Endothelial cell of umbilical vein (primary cell): ENCODE measurements at regions not wholly inside any gene's neighbourhood (a gene's known extent, or its start where the extent isn't known, plus 50 kb on each side); places are given as distances from the start of the nearest gene placed in this dataset.
A peak's percentile ranks its signal among the peaks of the same experiment; 100 is the strongest.

ENCODE experiments used
- BruUV-seq: library from RNA; stranded (reverse); fragments of 400-500 nt; replicated peaks from 2 replicates; lab custom pipeline; 2021; lab: Mats Ljungman, UMichigan
- CTCF ChIA-PET: fragments of 300-600, 350-600 bp; sonication (Branson Sonifier 250); formaldehyde crosslinking; loops from one replicate; lab custom pipeline; 2021; ENCODE audit warnings: antibody characterized with exemption, inconsistent platforms; lab: Charles Lee
- POLR2A ChIA-PET: fragments of 300-600, 350-600 bp; sonication (Branson Sonifier 250); formaldehyde crosslinking; loops from one replicate; lab custom pipeline; 2021; ENCODE audit warnings: antibody characterized with exemption, inconsistent platforms; lab: Charles Lee
- DNase-seq: peaks from one replicate; pipeline ENCODE4 v3.0.0-alpha.2; 2011; ENCODE audit warnings: low read depth, low spot score
- FAIRE-seq: peaks from 2 replicates; lab custom pipeline; 2011; peaks lifted over from hg19 to GRCh38; lab: Jason Lieb, UNC
- H2AFZ ChIP-seq: 2 replicates; pipeline ENCODE4 v1.6.0; 2012; ENCODE audit warnings: low read depth, low read length, control low read depth, inconsistent platforms
- H3K27ac ChIP-seq: 2 replicates; pipeline ENCODE4 v1.5.1; 2011; ENCODE audit warnings: low read depth, mild to moderate bottlenecking, control low read depth, low read length, moderate library complexity; ENCODE audit not compliant: insufficient read depth
- H3K27me3 ChIP-seq, 2 experiments: 2 replicates each; pipeline versions ENCODE4 v1.6.0 to v1.6.1; 2011; ENCODE audit warnings: low read length in 2 of 2, mixed read lengths in 1 of 2; ENCODE audit not compliant: control insufficient read depth in 2 of 2, insufficient read depth in 2 of 2
- H3K36me3 ChIP-seq, 2 experiments: 2 replicates in 1 of 2; 3 replicates in 1 of 2; pipeline ENCODE4 v1.5.1; 2011; ENCODE audit warnings: low read length in 2 of 2, mild to moderate bottlenecking in 1 of 2, moderate library complexity in 1 of 2; ENCODE audit not compliant: control insufficient read depth in 2 of 2, insufficient read depth in 2 of 2; ENCODE audit errors: extremely low read depth in 1 of 2
- H3K4me1 ChIP-seq: 3 replicates; pipeline ENCODE4 v1.5.1; 2011; ENCODE audit warnings: mild to moderate bottlenecking, low read length; ENCODE audit not compliant: control insufficient read depth, insufficient read depth; ENCODE audit errors: extremely low read depth
- H3K4me2 ChIP-seq: 2 replicates; pipeline ENCODE4 v1.6.1; 2011; ENCODE audit warnings: low read length, control low read depth, mixed read lengths; ENCODE audit not compliant: insufficient read depth
- H3K4me3 ChIP-seq, 3 experiments: fragments of 200-600 bp in 1 of 3; sonication (generic), shearing (Covaris generic) in 1 of 3; replicated peaks in 1 of 3; 2 replicates each; pipeline ENCODE4 v1.5.1; 2011 to 2016; ENCODE audit warnings: control low read depth in 3 of 3, low read length in 3 of 3, mild to moderate bottlenecking in 2 of 3, inconsistent platforms in 1 of 3, low read depth in 1 of 3, moderate library complexity in 1 of 3; ENCODE audit not compliant: insufficient read depth in 1 of 3
- H3K79me2 ChIP-seq: 2 replicates; pipeline ENCODE4 v1.6.0; 2012; ENCODE audit warnings: low read length, inconsistent platforms; ENCODE audit not compliant: control insufficient read depth, insufficient read depth
- H3K9ac ChIP-seq: replicated peaks from 2 replicates; pipeline ENCODE3; 2011; ENCODE audit warnings: low read length, control low read depth; ENCODE audit not compliant: insufficient read depth; ENCODE audit errors: extremely low read depth
- H3K9me1 ChIP-seq: replicated peaks from 3 replicates; pipeline ENCODE4 v1.6.0; 2011; ENCODE audit warnings: mild to moderate bottlenecking, low read length; ENCODE audit not compliant: control insufficient read depth, insufficient read depth; ENCODE audit errors: extremely low read depth
- H3K9me3 ChIP-seq: replicated peaks from 2 replicates; pipeline ENCODE4 v1.5.1; 2012; ENCODE audit warnings: low read length, inconsistent platforms; ENCODE audit not compliant: control insufficient read depth, insufficient read depth
- H4K20me1 ChIP-seq: replicated peaks from 2 replicates; pipeline ENCODE3; 2011; ENCODE audit warnings: mild to moderate bottlenecking, low read length; ENCODE audit not compliant: control insufficient read depth, insufficient read depth; ENCODE audit errors: extremely low read depth
- CTCF ChIP-seq, 2 donors: IDR thresholded peaks; 1 replicate in 1 of 2; 2 replicates in 1 of 2; pipeline ENCODE4 v1.5.1; 2011; ENCODE audit warnings: low read length in 2 of 2, mild to moderate bottlenecking in 2 of 2, moderate library complexity in 2 of 2, control low read depth in 1 of 2, inconsistent platforms in 1 of 2, low read depth in 1 of 2; ENCODE audit not compliant: insufficient read depth in 1 of 2; ENCODE audit errors: extremely low read depth in 1 of 2
- FOS ChIP-seq: IDR thresholded peaks from 2 replicates; pipeline ENCODE4 v1.6.1; 2011; ENCODE audit warnings: mild to moderate bottlenecking, low read length, moderate library complexity, borderline replicate concordance; ENCODE audit not compliant: insufficient read depth
- MAX ChIP-seq: IDR thresholded peaks from 2 replicates; pipeline ENCODE4 v1.6.1; 2011; ENCODE audit not compliant: insufficient read depth, insufficient read length
- POLR2A ChIP-seq: IDR thresholded peaks from 2 replicates; pipeline ENCODE4 v1.6.1; 2012; ENCODE audit warnings: low read depth, mild to moderate bottlenecking, control low read depth, low read length
- POLR2AphosphoS5 ChIP-seq: IDR thresholded peaks from 2 replicates; pipeline ENCODE4 v1.6.1; 2012; ENCODE audit warnings: low read depth, mild to moderate bottlenecking, control low read depth, low read length, moderate library complexity; ENCODE audit not compliant: insufficient read depth
- dilution Hi-C: fragments of 300-500 bp; cut with MboI; formaldehyde crosslinking; loops from one replicate; pipeline ENCODE4 v1.15.0; 2019; ENCODE audit warnings: low sequenced_read_pairs; ENCODE audit not compliant: extremely low pct_ligation_motif_present
- intact Hi-C: fragments of 100-400 bp; cut with micrococcal nuclease; formaldehyde crosslinking; loops from one replicate; pipeline ENCODE4 v1.10.0; 2022

- dilution Hi-C loops: no loop called here
- no peaks in the 10 kb centered on the region for H3K36me3 ChIP-seq
- no peaks in the 10 kb centered on the region for H3K9me1 ChIP-seq
- no peaks in the 10 kb centered on the region for H3K9me3 ChIP-seq
- intact Hi-C loops: loop anchor here (1.0 to 5.0 kb wide), 8 partner anchors 37 to 731 kb away; no protein-coding TSS in a partner anchor
- DNase-seq (peak; percentile 83), FAIRE-seq (peak; percentile 96)
- H3K4me3 ChIP-seq: no peak overlapping the region
- H3K79me2 ChIP-seq: no peaks in the 10 kb centered on the region
- BruUV-seq: no TSS peak
- H3K27me3 ChIP-seq: peaks cover 9% of the 10 kb centered on the region in 2 experiments
- H2AFZ ChIP-seq: no peak overlapping the region
- no peaks in the 10 kb centered on the region for H4K20me1 ChIP-seq
- H3K27ac ChIP-seq: no peak overlapping the region
- TF ChIP-seq MAX (no peak), POLR2AphosphoS5 (no peak), POLR2A (no peak), CTCF (IDR thresholded peaks at IDR 0.05; ENCODE audit: extremely low read depth in 1 of 2, insufficient read depth in 1 of 2, low read depth in 1 of 2, low read length in 2 of 2) (peak; percentile 80 to 82), FOS (no peak)
- no peak overlapping the region for H3K9ac ChIP-seq
- no peaks in the 10 kb centered on the region for H3K4me1 ChIP-seq
- POLR2A ChIA-PET: no interaction called here
- no peak overlapping the region for H3K4me2 ChIP-seq
- CTCF ChIA-PET: interaction anchor here (0.6 to 1.8 kb wide), 20 partner anchors 9 to 788 kb away, joined by 3 to 10 read pairs (median 4); partner anchors contain the start of gene CEP162
These were observed 251.1 kb upstream of the TBX18 start for GRCh38 chr6:85015396-85015990.
